HG02870 (cell line): ENCODE measurements at regions not wholly inside any gene's neighbourhood (a gene's known extent, or its start where the extent isn't known, plus 50 kb on each side); places are given as distances from the start of the nearest gene placed in this dataset.
"Not testable (repeated sequence)": the region's sequence is repeated elsewhere in the genome, so short reads cannot be mapped to it uniquely, and the experiment has no call there.

ENCODE experiments used
- ATAC-seq: cut with Tn5 transposase; IDR thresholded peaks from one replicate; pipeline ENCODE4 v1.9.1; 2021; ENCODE audit warnings: mild to moderate bottlenecking, moderate library complexity; ENCODE audit not compliant: unreplicated experiment

GRCh38 chrX:131821945-131822622 is 201.0 kb upstream of the STK26 start:
- peak; percentile 89 for ATAC-seq

DNA sequence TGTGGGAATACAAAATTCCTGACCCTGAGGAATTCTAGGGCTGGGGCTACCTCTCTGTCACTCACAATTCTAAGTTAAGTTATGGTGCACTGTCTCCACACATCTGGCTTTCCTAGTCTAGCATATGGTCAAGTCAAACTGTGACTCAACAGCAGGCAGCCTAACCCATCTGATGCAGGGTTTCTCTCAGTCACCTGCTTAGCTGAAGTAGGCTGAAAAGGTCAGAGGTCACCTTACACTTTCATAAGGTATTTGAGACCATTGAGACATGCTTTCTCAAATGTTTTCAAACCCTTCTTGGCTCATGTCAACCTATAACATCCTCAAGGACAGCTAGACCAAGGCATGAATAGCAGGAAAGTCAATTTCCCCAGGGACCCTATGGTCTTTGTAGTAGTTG is 196.5 kb upstream of the STK26 start:
- no peak for ATAC-seq

- peak; percentile 81 for ATAC-seq
Measured at GRCh38 chrX:131827935-131828334, 195.2 kb upstream of the STK26 start.

DNA sequence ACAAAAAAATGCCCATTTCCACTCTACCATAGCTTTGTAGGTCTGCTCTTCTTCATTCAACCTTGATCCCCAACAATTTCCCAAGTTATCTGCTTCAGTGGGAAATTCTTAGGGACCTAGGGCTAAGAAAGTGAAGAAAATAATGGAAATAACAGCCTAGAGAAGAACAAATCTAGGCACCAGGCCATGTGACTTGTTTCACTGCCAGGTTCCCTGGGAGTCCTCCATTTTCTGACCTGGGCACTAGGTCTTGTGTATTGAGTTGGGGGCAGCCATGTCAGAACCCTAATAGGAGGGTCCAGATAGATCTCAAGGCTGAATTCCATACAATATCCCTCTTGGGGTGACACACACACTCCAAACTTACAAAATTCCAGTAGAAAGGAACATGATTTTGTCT is 194.6 kb upstream of the STK26 start:
- ATAC-seq, result no peak

GRCh38 chrX:131830400-131831184 is 192.5 kb upstream of the STK26 start:
- no peak for ATAC-seq

GRCh38 chrX:131831185-131831520 is 191.9 kb upstream of the STK26 start:
- ATAC-seq, result no peak

- ATAC-seq, result no peak
Measured at GRCh38 chrX:131836161-131836560, 186.9 kb upstream of the STK26 start.

- ATAC-seq, result no peak
Measured at GRCh38 chrX:131837325-131837724, 185.8 kb upstream of the STK26 start.

- no peak for ATAC-seq
Measured at GRCh38 chrX:131840799-131841495, 182.2 kb upstream of the STK26 start.

DNA sequence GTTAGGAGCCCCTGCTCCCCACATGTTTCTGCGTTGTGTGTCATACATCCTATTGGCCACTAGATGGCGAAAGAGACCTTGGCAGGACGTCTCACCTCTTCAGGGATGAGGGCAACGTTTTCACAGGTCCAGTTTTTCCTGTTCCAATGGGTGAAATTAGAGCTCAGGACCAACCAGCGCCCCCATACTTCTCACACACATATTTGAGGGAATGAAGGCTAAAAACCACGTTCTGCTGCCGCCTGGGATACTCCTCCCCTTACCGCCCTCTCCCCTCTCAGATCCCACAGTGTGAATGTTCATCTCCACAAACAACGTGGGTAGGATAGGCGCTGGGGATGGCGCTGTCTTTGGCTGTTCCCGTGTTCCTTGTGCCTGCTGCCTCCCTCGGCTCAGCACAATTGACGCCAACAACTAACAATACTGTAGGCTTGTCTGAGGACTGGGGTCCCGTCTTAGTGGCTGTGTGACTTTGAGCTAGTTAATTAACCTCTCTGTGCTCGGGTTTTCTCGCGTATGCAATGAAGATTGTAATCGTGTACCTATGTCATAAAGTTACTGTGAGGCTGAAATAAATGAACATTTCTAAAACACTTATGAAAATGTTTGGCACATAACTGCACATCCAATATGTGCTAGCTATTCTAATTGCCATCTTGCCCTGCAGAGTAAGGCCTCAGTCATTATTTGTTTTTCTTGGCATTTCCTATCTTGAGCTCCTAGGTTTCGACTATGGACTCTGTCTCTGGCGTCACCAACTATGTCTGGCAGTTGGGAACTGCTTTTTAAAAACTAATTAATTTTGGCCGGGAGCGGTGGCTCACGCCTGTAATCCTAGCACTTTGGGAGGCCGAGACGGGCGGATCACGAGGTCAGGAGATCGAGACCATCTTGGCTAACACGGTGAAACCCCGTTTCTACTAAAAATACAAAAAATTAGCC is 181.3 kb upstream of the STK26 start:
- ATAC-seq, result peak; percentile 81

DNA sequence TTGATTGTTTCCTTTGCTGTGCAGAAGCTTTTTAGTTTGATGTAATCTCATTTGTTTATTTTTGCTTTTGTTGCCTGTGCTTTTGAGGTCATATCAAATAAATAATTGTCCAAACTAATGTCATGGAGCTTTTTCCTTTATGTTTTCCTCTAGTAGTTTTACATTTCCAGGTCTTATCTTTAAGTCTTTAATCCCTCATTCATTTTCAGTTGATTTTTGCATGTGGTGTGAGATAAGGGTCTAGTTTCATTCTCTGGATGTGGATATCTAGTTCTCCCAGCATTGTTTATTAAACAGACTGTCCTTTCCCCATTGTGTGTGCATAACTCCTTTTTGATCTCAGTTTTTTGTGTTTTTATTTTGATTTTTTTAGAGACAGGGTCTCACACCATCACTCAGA is 179.1 kb upstream of the STK26 start:
- ATAC-seq, result no peak

DNA sequence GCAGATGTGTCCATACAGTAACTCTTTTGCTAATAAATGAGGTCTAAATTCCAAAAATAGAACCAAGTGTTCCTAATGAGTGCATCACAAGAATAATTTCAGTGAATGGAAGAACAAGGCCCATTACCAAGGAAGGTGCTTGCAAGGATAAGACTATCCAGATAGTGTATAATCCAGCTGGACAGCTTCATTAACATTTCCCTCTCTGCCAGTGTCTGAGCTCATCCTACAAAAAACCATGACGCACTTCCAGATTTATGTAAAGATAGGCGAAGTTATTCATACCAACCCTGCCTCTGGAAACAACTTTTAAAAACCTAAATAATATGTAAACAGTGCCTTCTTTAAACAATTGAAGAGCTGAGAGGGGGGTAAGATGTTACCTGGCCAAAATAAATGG is 177.9 kb upstream of the STK26 start:
- no peak for ATAC-seq

- no peak for ATAC-seq
Measured at GRCh38 chrX:131845771-131846170, 177.3 kb upstream of the STK26 start.

- ATAC-seq, result not testable (repeated sequence)
Measured at GRCh38 chrX:131850964-131851363, 172.1 kb upstream of the STK26 start.

GRCh38 chrX:131853440-131853839 is 169.7 kb upstream of the STK26 start:
- no peak for ATAC-seq

DNA sequence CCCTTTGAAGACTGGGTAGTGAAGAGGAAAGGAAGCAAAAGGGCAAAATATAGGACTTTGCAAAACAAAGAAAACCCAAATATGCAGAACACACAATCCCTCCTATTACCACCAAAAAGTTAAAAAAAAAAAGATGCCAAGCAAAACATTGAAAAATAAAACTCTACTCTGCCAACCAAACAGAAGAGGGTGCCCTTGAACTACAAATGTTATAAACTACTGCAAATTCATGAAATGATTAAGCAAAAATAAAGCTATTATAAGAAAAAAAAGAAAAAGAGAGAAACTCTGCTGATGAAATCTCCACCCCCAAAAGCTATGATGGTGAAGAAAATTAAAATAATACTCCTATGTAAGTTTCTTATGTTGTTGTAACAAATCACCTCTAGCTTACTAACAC is 168.5 kb upstream of the STK26 start:
- no peak for ATAC-seq

DNA sequence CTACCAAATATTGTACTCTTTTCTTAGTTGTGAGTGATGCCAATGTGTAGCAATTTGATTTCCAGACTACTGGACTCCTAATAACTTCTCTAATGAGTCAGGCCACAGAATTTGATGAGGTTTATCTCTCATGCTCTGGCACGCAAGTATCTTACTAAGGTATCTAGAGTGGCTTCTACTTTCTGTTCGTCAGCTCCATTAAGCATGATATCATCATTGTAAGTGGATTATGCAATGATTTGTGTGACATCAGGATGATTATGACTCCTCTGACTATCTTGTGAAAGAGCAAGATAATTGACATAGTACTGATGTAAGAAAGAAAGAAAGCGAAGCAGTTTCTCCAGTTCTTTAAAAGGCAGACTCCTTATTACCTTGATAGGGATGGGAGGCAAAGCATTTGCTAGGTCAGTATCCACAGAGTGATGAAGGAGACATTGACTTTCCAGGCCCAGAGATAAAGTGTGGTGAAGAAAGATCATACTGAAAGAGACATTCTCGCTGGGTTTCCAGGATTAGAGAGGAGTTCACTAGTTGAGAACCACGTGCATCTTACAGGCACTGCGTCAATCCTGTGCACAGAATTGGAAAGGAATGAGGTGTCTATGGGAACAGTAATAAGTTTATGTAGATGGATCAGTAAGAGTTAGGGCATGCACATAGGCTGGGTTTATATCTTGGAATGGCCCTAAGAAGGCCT is 161.9 kb upstream of the STK26 start:
- no peak for ATAC-seq

DNA sequence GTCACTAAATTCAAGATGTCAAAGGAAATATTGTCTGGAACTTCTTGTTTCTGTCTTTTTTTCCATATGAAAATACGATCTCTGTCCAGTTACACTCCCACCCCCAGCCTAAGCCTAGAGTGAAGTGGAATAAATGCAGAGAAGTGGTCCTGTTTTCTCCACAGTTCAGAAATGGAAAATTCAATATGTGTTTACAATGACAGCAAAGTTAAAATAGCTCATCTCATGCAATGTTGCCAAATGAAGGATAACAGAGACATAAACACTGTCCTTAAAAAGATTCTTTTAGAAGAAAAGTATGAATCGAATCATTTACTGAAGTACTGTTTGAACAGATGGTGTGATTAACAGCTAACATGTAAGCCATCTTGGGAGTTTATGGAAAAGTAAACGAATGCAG is 160.8 kb upstream of the STK26 start:
- no peak for ATAC-seq

DNA sequence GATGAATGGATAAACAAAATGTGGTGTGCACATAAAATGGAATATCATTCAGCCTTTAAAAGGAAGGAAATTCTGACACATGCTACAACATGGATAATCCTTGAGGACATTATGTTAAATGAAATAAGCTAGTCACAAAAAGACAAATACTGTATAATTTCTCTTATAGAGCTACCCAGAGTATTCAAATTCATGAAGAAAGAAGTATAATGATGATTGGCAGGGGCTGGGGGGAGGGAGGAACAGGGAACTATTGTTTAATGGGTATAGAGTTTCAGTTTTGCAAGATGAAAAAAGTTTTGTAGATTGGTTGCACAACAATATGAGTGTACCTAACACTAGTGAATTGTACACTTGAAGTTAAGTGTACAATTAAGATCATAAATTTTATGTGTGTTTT is 153.9 kb upstream of the STK26 start:
- ATAC-seq, result no peak

DNA sequence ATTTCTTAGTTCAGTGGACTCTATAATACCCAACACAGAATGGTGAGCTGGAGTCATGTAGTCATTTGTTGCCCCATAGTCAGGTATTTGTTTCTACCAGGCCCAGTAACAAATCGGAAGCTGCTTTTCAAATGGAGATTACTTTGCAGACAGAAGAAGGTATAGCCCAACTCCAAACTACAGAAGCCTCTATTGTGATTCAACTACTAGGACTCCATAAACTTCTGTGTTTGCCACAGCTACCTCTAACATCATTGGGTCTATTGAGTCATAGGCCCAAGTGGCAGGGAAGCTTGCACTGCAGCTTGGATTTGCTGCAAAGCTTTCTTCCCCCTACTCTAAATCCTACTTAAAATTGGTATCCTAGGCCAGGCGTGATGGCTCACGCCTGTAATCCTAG is 148.8 kb upstream of the STK26 start:
- ATAC-seq, result no peak
